ENCODE measurements at regions not wholly inside any gene's neighbourhood (a gene's known extent, or its start where the extent isn't known, plus 50 kb on each side); places are given as distances from the start of the nearest gene placed in this dataset.

GRCh38 chr3:186487819-186488218 lies 56.4 kb downstream of the CRYGS start:
- peak; percentile 37 for ATAC-seq
- intact Hi-C loops (cut with DNase I), result no loop called here
- DNase-seq (ENCODE audit: missing footprints), result no peak

- intact Hi-C loops (cut with DNase I), result no loop called here
- ATAC-seq (no peak), DNase-seq (ENCODE audit: missing footprints) (no peak)
Measured at GRCh38 chr3:186487037-186487436, 57.1 kb downstream of the CRYGS start.

- ATAC-seq (no peak), DNase-seq (ENCODE audit: missing footprints) (no peak)
- intact Hi-C loops (cut with DNase I), result no loop called here
Measured at GRCh38 chr3:186483611-186484340, 60.4 kb downstream of the CRYGS start.

- ATAC-seq (no peak), DNase-seq (ENCODE audit: missing footprints) (no peak)
- intact Hi-C loops (cut with DNase I), result no loop called here
Measured at GRCh38 chr3:186481526-186481925, 62.7 kb downstream of the CRYGS start.

GRCh38 chr3:186477876-186478275 lies 66.3 kb downstream of the CRYGS start:
- no peak for DNase-seq (ENCODE audit: missing footprints)
- ATAC-seq, result no peak
- intact Hi-C loops (cut with DNase I), result no loop called here

- intact Hi-C loops (cut with DNase I), result no loop called here
- no peak for ATAC-seq
Measured at GRCh38 chr3:186477033-186477432, 67.1 kb downstream of the CRYGS start.

GRCh38 chr3:186476541-186476940 lies 67.6 kb downstream of the CRYGS start:
- DNase-seq (ENCODE audit: missing footprints) (no peak), ATAC-seq (no peak)
- intact Hi-C loops (cut with DNase I), result no loop called here

More at GRCh38 chr3:186477033-186477432, 67.1 kb downstream of the CRYGS start:
- DNase-seq (ENCODE audit: missing footprints), result no peak

- DNase-seq (ENCODE audit: missing footprints) (no peak), ATAC-seq (peak; percentile 65)
- intact Hi-C loops (cut with DNase I), result no loop called here
Measured at GRCh38 chr3:186476044-186476468, 68.1 kb downstream of the CRYGS start.

- intact Hi-C loops (cut with DNase I), result no loop called here
- DNase-seq (ENCODE audit: missing footprints) (no peak), ATAC-seq (no peak)
Measured at GRCh38 chr3:186473166-186473565, 71.0 kb downstream of the CRYGS start.

- intact Hi-C loops (cut with DNase I), result no loop called here
Measured at GRCh38 chr3:186472456-186473008, 71.6 kb downstream of the CRYGS start.

GRCh38 chr3:186471771-186472170 lies 72.4 kb downstream of the CRYGS start:
- ATAC-seq, result no peak
- DNase-seq (ENCODE audit: missing footprints), result no peak
- intact Hi-C loops (cut with DNase I), result no loop called here

More at GRCh38 chr3:186472456-186473008, 71.6 kb downstream of the CRYGS start:
- ATAC-seq (no peak), DNase-seq (ENCODE audit: missing footprints) (no peak)

GRCh38 chr3:186469525-186469924 lies 74.7 kb downstream of the CRYGS start:
- DNase-seq (ENCODE audit: missing footprints) (no peak), ATAC-seq (no peak)
- intact Hi-C loops (cut with DNase I), result no loop called here

GRCh38 chr3:186467969-186468368 lies 76.2 kb downstream of the CRYGS start:
- intact Hi-C loops (cut with DNase I), result no loop called here
- ATAC-seq (no peak), DNase-seq (ENCODE audit: missing footprints) (no peak)

- no peak for ATAC-seq
- intact Hi-C loops (cut with DNase I), result no loop called here
Measured at GRCh38 chr3:186466391-186466974, 77.7 kb downstream of the CRYGS start.

GRCh38 chr3:186465508-186465907 lies 78.7 kb downstream of the CRYGS start:
- ATAC-seq, result no peak
- intact Hi-C loops (cut with DNase I), result no loop called here
- DNase-seq (ENCODE audit: missing footprints), result no peak

More at GRCh38 chr3:186466391-186466974, 77.7 kb downstream of the CRYGS start:
- no peak for DNase-seq (ENCODE audit: missing footprints)

GRCh38 chr3:186464424-186465093 lies 79.6 kb downstream of the CRYGS start:
- ATAC-seq (no peak), DNase-seq (ENCODE audit: missing footprints) (no peak)
- intact Hi-C loops (cut with DNase I), result no loop called here

GRCh38 chr3:186461141-186461540 lies 83.0 kb downstream of the CRYGS start:
- DNase-seq (ENCODE audit: missing footprints), result no peak
- no peak for ATAC-seq
- intact Hi-C loops (cut with DNase I), result no loop called here

GRCh38 chr3:186459108-186459467 lies 85.1 kb downstream of the CRYGS start:
- ATAC-seq, result no peak
- intact Hi-C loops (cut with DNase I), result no loop called here

GRCh38 chr3:186458306-186459107 lies 85.7 kb downstream of the CRYGS start:
- intact Hi-C loops (cut with DNase I), result no loop called here
- ATAC-seq (no peak), DNase-seq (ENCODE audit: missing footprints) (no peak)

More at GRCh38 chr3:186459108-186459467, 85.1 kb downstream of the CRYGS start:
- no peak for DNase-seq (ENCODE audit: missing footprints)
